Neural cell (in vitro differentiated cells): ENCODE measurements at regions not wholly inside any gene's neighbourhood (a gene's known extent, or its start where the extent isn't known, plus 50 kb on each side); places are given as distances from the start of the nearest gene placed in this dataset.

Source experiments
- CTCF ChIP-seq: fragments of 450-650 bp; IDR thresholded peaks from 2 replicates; pipeline ENCODE4 v1.5.1; 2014; ENCODE audit warnings: antibody characterized with exemption, mild to moderate bottlenecking, moderate library complexity; ENCODE audit not compliant: poor library complexity, severe bottlenecking
- EP300 ChIP-seq: fragments of 450-650 bp; conservative IDR thresholded peaks from 2 replicates; pipeline ENCODE4 v1.6.1; 2014; ENCODE audit warnings: antibody characterized with exemption, mild to moderate bottlenecking, moderate library complexity; ENCODE audit not compliant: poor library complexity, severe bottlenecking
- EZH2 ChIP-seq: fragments of 200-600, 300-800 bp; shearing (Covaris generic), sonication (generic); IDR thresholded peaks from 2 replicates; pipeline ENCODE4 v1.6.1; 2014; ENCODE audit warnings: antibody characterized with exemption, low read length, borderline replicate concordance, mild to moderate bottlenecking; ENCODE audit not compliant: insufficient read depth, poor library complexity, severe bottlenecking
- MXI1 ChIP-seq: fragments of 450-650 bp; conservative IDR thresholded peaks from 2 replicates; pipeline ENCODE4 v1.6.1; 2014; ENCODE audit warnings: antibody characterized with exemption, mild to moderate bottlenecking; ENCODE audit not compliant: poor library complexity, severe bottlenecking
- POLR2AphosphoS5 ChIP-seq: IDR thresholded peaks from 2 replicates; pipeline ENCODE4 v1.6.1; 2012
- REST ChIP-seq: IDR thresholded peaks from 2 replicates; pipeline ENCODE4 v1.6.1; 2012; ENCODE audit warnings: borderline replicate concordance
- TAF1 ChIP-seq: IDR thresholded peaks from 2 replicates; pipeline ENCODE4 v1.6.1; 2012; ENCODE audit warnings: low read depth

- no peak for TF ChIP-seq REST
- no peak for TF ChIP-seq TAF1
- TF ChIP-seq EP300 = no peak
- no peak for TF ChIP-seq EZH2
- TF ChIP-seq CTCF = no peak
- TF ChIP-seq MXI1 = no peak
- TF ChIP-seq POLR2AphosphoS5 = no peak
Observed at GRCh38 chr1:224496826-224497225, 62.2 kb upstream of the WDR26 start.
